ENCODE measurements at regions not wholly inside any gene's neighbourhood (a gene's known extent, or its start where the extent isn't known, plus 50 kb on each side); places are given as distances from the start of the nearest gene placed in this dataset.

- intact Hi-C loops (cut with DNase I) = no loop called here
- H3K9ac ChIP-seq (ENCODE audit: low read depth in 2 of 2, low read length in 2 of 2) = no peak overlapping the region
- no peaks in the 10 kb centered on the region for H3K9me3 ChIP-seq
- H3K27ac ChIP-seq = no peak overlapping the region
- TF ChIP-seq CTCF (IDR thresholded peaks at IDR 0.05) = no peak
- DNase-seq = no peak
- H3K4me1 ChIP-seq = no peaks in the 10 kb centered on the region
- no peak overlapping the region for H3K4me3 ChIP-seq
- no peaks in the 10 kb centered on the region for H3K36me3 ChIP-seq
- H3K27me3 ChIP-seq = no peaks in the 10 kb centered on the region
These were observed 332.8 kb downstream of the SMOC2 start for GRCh38 chr6:168773788-168774187.

- TF ChIP-seq CTCF (IDR thresholded peaks at IDR 0.05) = no peak
- Histone ChIP-seq H3K27me3 (no peaks in the 10 kb centered on the region), H3K9me3 (no peaks in the 10 kb centered on the region), H3K36me3 (no peaks in the 10 kb centered on the region), H3K4me3 (no peak overlapping the region), H3K9ac (ENCODE audit: low read depth in 2 of 2, low read length in 2 of 2) (no peak overlapping the region), H3K4me1 (no peaks in the 10 kb centered on the region), H3K27ac (no peak overlapping the region)
- no peak for DNase-seq
- intact Hi-C loops (cut with DNase I) = no loop called here
These were observed 324.8 kb downstream of the SMOC2 start for GRCh38 chr6:168765752-168766151.

- Histone ChIP-seq H3K4me3 (no peak overlapping the region), H3K9ac (ENCODE audit: low read depth in 2 of 2, low read length in 2 of 2) (no peak overlapping the region), H3K9me3 (no peaks in the 10 kb centered on the region), H3K27me3 (no peaks in the 10 kb centered on the region), H3K27ac (no peak overlapping the region), H3K4me1 (no peaks in the 10 kb centered on the region), H3K36me3 (no peaks in the 10 kb centered on the region)
- DNase-seq = no peak
- no peak for TF ChIP-seq CTCF (IDR thresholded peaks at IDR 0.05)
- intact Hi-C loops (cut with DNase I) = no loop called here
These were observed 315.1 kb downstream of the SMOC2 start for GRCh38 chr6:168756009-168756634.

GRCh38 chr6:168746643-168747042 is 305.7 kb downstream of the SMOC2 start:
- Histone ChIP-seq H3K36me3 (no peaks in the 10 kb centered on the region), H3K9ac (ENCODE audit: low read depth in 2 of 2, low read length in 2 of 2) (no peak overlapping the region), H3K4me1 (no peaks in the 10 kb centered on the region), H3K27me3 (no peaks in the 10 kb centered on the region), H3K4me3 (no peak overlapping the region), H3K9me3 (no peaks in the 10 kb centered on the region), H3K27ac (no peak overlapping the region)
- DNase-seq = no peak
- intact Hi-C loops (cut with DNase I) = no loop called here
- TF ChIP-seq CTCF (IDR thresholded peaks at IDR 0.05) = no peak

GRCh38 chr6:168746013-168746412 is 305.0 kb downstream of the SMOC2 start:
- no peaks in the 10 kb centered on the region for H3K9me3 ChIP-seq
- H3K4me3 ChIP-seq = no peak overlapping the region
- H3K4me1 ChIP-seq = no peaks in the 10 kb centered on the region
- TF ChIP-seq CTCF (IDR thresholded peaks at IDR 0.05) = no peak
- no peak overlapping the region for H3K27ac ChIP-seq
- DNase-seq = no peak
- intact Hi-C loops (cut with DNase I) = no loop called here
- no peaks in the 10 kb centered on the region for H3K27me3 ChIP-seq
- H3K9ac ChIP-seq (ENCODE audit: low read depth in 2 of 2, low read length in 2 of 2) = no peak overlapping the region
- no peaks in the 10 kb centered on the region for H3K36me3 ChIP-seq
